H9 (cell line): ENCODE measurements at regions not wholly inside any gene's neighbourhood (a gene's known extent, or its start where the extent isn't known, plus 50 kb on each side); places are given as distances from the start of the nearest gene placed in this dataset.

Experiments
- DNase-seq: peaks from one replicate; pipeline ENCODE4 v3.0.0-alpha.2; 2017
- H2AFZ ChIP-seq: one replicate; pipeline ENCODE4 v1.6.1; 2013; ENCODE audit warnings: mild to moderate bottlenecking, low read length, control low read depth, moderate library complexity
- H2AK5ac ChIP-seq: 2 replicates; pipeline ENCODE4 v1.6.1; 2013; ENCODE audit warnings: low read length, control low read depth, mixed read lengths; ENCODE audit not compliant: insufficient read length
- H2BK120ac ChIP-seq: one replicate; pipeline ENCODE4 v1.6.1; 2013; ENCODE audit warnings: low read depth, mild to moderate bottlenecking, low read length, control low read depth, inconsistent platforms; ENCODE audit not compliant: poor library complexity, severe bottlenecking
- H2BK12ac ChIP-seq: 2 replicates; pipeline ENCODE4 v1.6.1; 2013; ENCODE audit warnings: low read length, control low read depth, mixed read lengths, low read depth; ENCODE audit not compliant: insufficient read length
- H2BK15ac ChIP-seq: 2 replicates; pipeline ENCODE4 v1.6.1; 2013; ENCODE audit warnings: low read depth, low read length, control low read depth
- H2BK20ac ChIP-seq: one replicate; pipeline ENCODE4 v1.6.1; 2013; ENCODE audit warnings: low read depth, mild to moderate bottlenecking, low read length, control low read depth, inconsistent platforms; ENCODE audit not compliant: poor library complexity, severe bottlenecking
- H2BK5ac ChIP-seq: 2 replicates; pipeline ENCODE4 v1.6.1; 2013; ENCODE audit warnings: low read length, control low read depth, mixed read lengths; ENCODE audit not compliant: insufficient read length
- H3K14ac ChIP-seq: 2 replicates; pipeline ENCODE4 v1.6.1; 2013; ENCODE audit warnings: low read length, control low read depth; ENCODE audit not compliant: insufficient read depth
- H3K18ac ChIP-seq: 2 replicates; pipeline ENCODE4 v1.6.1; 2013; ENCODE audit warnings: low read depth, mild to moderate bottlenecking, mixed read lengths, low read length, control low read depth; ENCODE audit not compliant: insufficient read length
- H3K23ac ChIP-seq: 2 replicates; pipeline ENCODE4 v1.6.1; 2013; ENCODE audit warnings: low read length, control low read depth, mixed read lengths, low read depth; ENCODE audit not compliant: insufficient read length
- H3K23me2 ChIP-seq: 2 replicates; pipeline ENCODE4 v1.6.1; 2013; ENCODE audit warnings: low read depth, mild to moderate bottlenecking, mixed read lengths, low read length, control low read depth; ENCODE audit not compliant: insufficient read length, poor library complexity, severe bottlenecking
- H3K27ac ChIP-seq: 2 replicates; pipeline ENCODE4 v1.5.1; 2013; ENCODE audit warnings: low read length, control low read depth, mixed read lengths, low read depth; ENCODE audit not compliant: insufficient read length
- H3K27me3 ChIP-seq: 2 replicates; pipeline ENCODE4 v1.6.1; 2013; ENCODE audit warnings: low read length, control low read depth, inconsistent platforms; ENCODE audit not compliant: insufficient read depth
- H3K4ac ChIP-seq: 2 replicates; pipeline ENCODE4 v1.6.1; 2013; ENCODE audit warnings: low read depth, mild to moderate bottlenecking, control low read depth, inconsistent platforms, low read length, moderate library complexity
- H3K4me1 ChIP-seq: 2 replicates; pipeline ENCODE4 v1.6.1; 2013; ENCODE audit warnings: low read length, control low read depth, inconsistent platforms; ENCODE audit not compliant: insufficient read depth
- H3K4me2 ChIP-seq: 2 replicates; pipeline ENCODE4 v1.6.1; 2013; ENCODE audit warnings: low read length, control low read depth, mixed read lengths; ENCODE audit not compliant: insufficient read length, insufficient read depth
- H3K56ac ChIP-seq: 2 replicates; pipeline ENCODE4 v1.6.1; 2013; ENCODE audit warnings: low read depth, mild to moderate bottlenecking, mixed read lengths, low read length, control low read depth; ENCODE audit not compliant: insufficient read length
- H3K79me1 ChIP-seq: 2 replicates; pipeline ENCODE4 v1.6.1; 2013; ENCODE audit warnings: low read depth, mild to moderate bottlenecking, moderate library complexity, low read length, control low read depth, inconsistent platforms; ENCODE audit not compliant: insufficient read depth, poor library complexity, severe bottlenecking
- H3K79me2 ChIP-seq: 2 replicates; pipeline ENCODE4 v1.6.1; 2013; ENCODE audit warnings: low read length, control low read depth, inconsistent platforms; ENCODE audit not compliant: insufficient read depth
- H3K9ac ChIP-seq: 2 replicates; pipeline ENCODE4 v1.6.1; 2013; ENCODE audit warnings: low read length, control low read depth, mixed read lengths; ENCODE audit not compliant: insufficient read length; ENCODE audit errors: extremely low read depth
- H3K9me3 ChIP-seq: one replicate; pipeline ENCODE4 v1.6.1; 2013; ENCODE audit warnings: low read depth, low read length, inconsistent platforms; ENCODE audit not compliant: control insufficient read depth
- H3T11ph ChIP-seq: one replicate; pipeline ENCODE4 v1.6.1; 2013; ENCODE audit warnings: mild to moderate bottlenecking, low read length, control low read depth, inconsistent platforms
- H4K20me1 ChIP-seq: one replicate; pipeline ENCODE4 v1.6.1; 2013; ENCODE audit not compliant: control insufficient read depth, insufficient read length, insufficient read depth
- H4K5ac ChIP-seq: 2 replicates; pipeline ENCODE4 v1.6.1; 2013; ENCODE audit warnings: low read depth, mild to moderate bottlenecking, mixed read lengths, low read length, control low read depth; ENCODE audit not compliant: insufficient read length
- H4K8ac ChIP-seq: replicated peaks from 2 replicates; pipeline ENCODE4 v1.6.1; 2013; ENCODE audit warnings: low read length, control low read depth, mixed read lengths, low read depth; ENCODE audit not compliant: insufficient read length
- H4K91ac ChIP-seq: 2 replicates; pipeline ENCODE4 v1.6.1; 2013; ENCODE audit warnings: low read depth, mild to moderate bottlenecking, moderate library complexity, mixed read lengths, low read length, control low read depth; ENCODE audit not compliant: insufficient read length
- H3K27ac Mint-ChIP-seq, 3 experiments: 2 replicates in 2 of 3; 3 replicates in 1 of 3; pipeline ENCODE4 v1.8.0; 2020 to 2021; ENCODE audit warnings: mixed read lengths in 3 of 3, mild to moderate bottlenecking in 1 of 3, moderate library complexity in 1 of 3
- H3K27me3 Mint-ChIP-seq: 2 replicates; pipeline ENCODE4 v1.8.0; 2021; ENCODE audit warnings: low read depth, mild to moderate bottlenecking, moderate library complexity, mixed read lengths
- H3K36me3 Mint-ChIP-seq, 3 experiments: 2 replicates in 2 of 3; 3 replicates in 1 of 3; pipeline ENCODE4 v1.8.0; 2020 to 2021; ENCODE audit warnings: low read depth in 3 of 3, mixed read lengths in 3 of 3; ENCODE audit not compliant: insufficient read depth in 1 of 3
- H3K4me1 Mint-ChIP-seq, 2 experiments: 2 replicates each; pipeline ENCODE4 v1.8.0; 2020; ENCODE audit warnings: mixed read lengths in 2 of 2
- H3K4me3 Mint-ChIP-seq, 2 experiments: 2 replicates in 1 of 2; 3 replicates in 1 of 2; pipeline ENCODE4 v1.8.0; 2020 to 2021; ENCODE audit warnings: mild to moderate bottlenecking in 2 of 2, mixed read lengths in 2 of 2, moderate library complexity in 1 of 2
- H3K9me3 Mint-ChIP-seq, 2 experiments: 2 replicates in 1 of 2; 3 replicates in 1 of 2; pipeline ENCODE4 v1.8.0; 2020; ENCODE audit warnings: mild to moderate bottlenecking in 2 of 2, mixed read lengths in 2 of 2, moderate library complexity in 1 of 2
- CTCF ChIP-seq: fragments of 200-600 bp; sonication (generic); conservative IDR thresholded peaks from 3 replicates; pipeline ENCODE4 v1.8.0; 2021; ENCODE audit warnings: antibody characterized with exemption, mild to moderate bottlenecking
- WGBS: extraction: QIAGEN DNeasy Blood & Tissue Kit; methylation state at CpG from one replicate; pipeline ENCODE4 v1.1.7; 2013; ENCODE audit warnings: missing lambda C conversion rate, low lambda C conversion rate, mixed read lengths; ENCODE audit not compliant: insufficient read length; ENCODE audit errors: extremely low coverage; 5-methylcytosine and 5-hydroxymethylcytosine counted together

GRCh38 chr6:141282263-141282662 is 850.5 kb upstream of the GJE1 start:
- Histone ChIP-seq H3K79me1 (no peaks in the 10 kb centered on the region), H2BK12ac (no peak overlapping the region)
- no peak for DNase-seq

More at GRCh38 chr6:141282263-141282662, 850.5 kb upstream of the GJE1 start:
- no peak overlapping the region for H3K4me2 ChIP-seq
- no peak overlapping the region for H3K14ac ChIP-seq
- H3K9me3 ChIP-seq: no peaks in the 10 kb centered on the region
- H4K91ac ChIP-seq: no peak overlapping the region
- H2BK20ac ChIP-seq: no peak overlapping the region
- Mint-ChIP-seq H3K27me3 (no peaks in the 10 kb centered on the region), H3K36me3 (peaks cover 0 to 5% (median 0%) of the 10 kb centered on the region in 3 experiments; a peak in 2 of 7 replicates), H3K4me3 (no peak overlapping the region), H3K9me3 (peaks cover 0 to 5% of the 10 kb centered on the region in 2 experiments; a peak in 3 of 5 replicates), H3K4me1 (peaks cover 14 to 16% of the 10 kb centered on the region in 2 experiments), H3K27ac (peak overlapping the region in 2 of 3 experiments; percentile 29 to 92; a peak in 2 of 7 replicates)
- peak overlapping the region; percentile 52 for H2AFZ ChIP-seq
- no peak overlapping the region for H4K8ac ChIP-seq
- H2BK15ac ChIP-seq: no peak overlapping the region
- H4K5ac ChIP-seq: no peak overlapping the region
- H4K20me1 ChIP-seq: no peaks in the 10 kb centered on the region
- H3K27ac ChIP-seq: no peak overlapping the region
- no peaks in the 10 kb centered on the region for H3K79me2 ChIP-seq
- no peak overlapping the region for H2AK5ac ChIP-seq
- H3K18ac ChIP-seq: no peak overlapping the region
- H3K4ac ChIP-seq: no peak overlapping the region
- no peak overlapping the region for H2BK120ac ChIP-seq
- no peak overlapping the region for H3T11ph ChIP-seq
- H3K9ac ChIP-seq: no peak overlapping the region
- no peaks in the 10 kb centered on the region for H3K23me2 ChIP-seq
- no peak overlapping the region for H3K23ac ChIP-seq
- WGBS: no CpG with 5 or more reads among the region's 1 CpG
- TF ChIP-seq CTCF: no peak
- H3K27me3 ChIP-seq: no peaks in the 10 kb centered on the region
- no peak overlapping the region for H3K56ac ChIP-seq
- no peak overlapping the region for H2BK5ac ChIP-seq
- no peaks in the 10 kb centered on the region for H3K4me1 ChIP-seq
